IMR-90 (cell line): ENCODE measurements at regions not wholly inside any gene's neighbourhood (a gene's known extent, or its start where the extent isn't known, plus 50 kb on each side); places are given as distances from the start of the nearest gene placed in this dataset.

Experiments
- ATAC-seq: fragments of 200-7000 bp; cut with Tn5 transposase; 2 replicates; pipeline ENCODE4 v1.9.1; 2020; ENCODE audit warnings: low read depth, mild to moderate bottlenecking, moderate library complexity
- BruUV-seq: library from RNA; stranded (reverse); fragments of 400-500 nt; replicated peaks from 2 replicates; lab custom pipeline; 2021; lab: Mats Ljungman, UMichigan
- CTCF ChIA-PET: fragments of 300-600 bp; formaldehyde crosslinking; extraction: SDS; loops from one replicate; lab custom pipeline; 2021; ENCODE audit warnings: antibody characterized with exemption; lab: Yijun Ruan, JAX
- POLR2A ChIA-PET: fragments of 300-600 bp; sonication (Branson Sonifier 250); formaldehyde crosslinking; loops from one replicate; lab custom pipeline; 2022; ENCODE audit warnings: antibody characterized with exemption; ENCODE audit not compliant: unreplicated experiment; lab: Charles Lee
- DNase-seq: peaks from one replicate; pipeline ENCODE4 v3.0.0; 2013
- H2AFZ ChIP-seq: replicated peaks from 2 replicates; pipeline ENCODE3; 2013; ENCODE audit warnings: low read length, mild to moderate bottlenecking; ENCODE audit not compliant: poor library complexity
- H2AK5ac ChIP-seq: 2 replicates; pipeline ENCODE4 v1.6.1; 2013; ENCODE audit warnings: low read depth, low read length, inconsistent platforms
- H2AK9ac ChIP-seq: replicated peaks from 2 replicates; pipeline ENCODE3; 2013; ENCODE audit warnings: mild to moderate bottlenecking, low read depth, low read length, moderate library complexity; ENCODE audit not compliant: poor library complexity
- H2BK120ac ChIP-seq: 2 replicates; pipeline ENCODE4 v1.6.1; 2013; ENCODE audit warnings: low read depth, low read length, inconsistent platforms
- H2BK15ac ChIP-seq: 3 replicates; pipeline ENCODE4 v1.6.1; 2013; ENCODE audit warnings: low read depth, low read length, inconsistent platforms
- H2BK20ac ChIP-seq: 2 replicates; pipeline ENCODE4 v1.6.1; 2013; ENCODE audit warnings: low read depth, mild to moderate bottlenecking, inconsistent platforms, low read length, moderate library complexity
- H2BK5ac ChIP-seq: 2 replicates; pipeline ENCODE4 v1.6.1; 2013; ENCODE audit warnings: mild to moderate bottlenecking, low read depth, low read length, inconsistent platforms; ENCODE audit not compliant: poor library complexity, severe bottlenecking
- H3K14ac ChIP-seq: replicated peaks from 2 replicates; pipeline ENCODE4 v1.6.1; 2013; ENCODE audit warnings: low read depth, low read length, inconsistent platforms
- H3K18ac ChIP-seq: 2 replicates; pipeline ENCODE4 v1.6.1; 2013; ENCODE audit warnings: low read depth, low read length, control low read depth
- H3K23ac ChIP-seq: 2 replicates; pipeline ENCODE4 v1.6.1; 2013; ENCODE audit warnings: low read depth, low read length, inconsistent platforms
- H3K27ac ChIP-seq: 2 replicates; pipeline ENCODE4 v1.5.1; 2013; ENCODE audit warnings: mild to moderate bottlenecking, control low read depth, low read length; ENCODE audit not compliant: insufficient read depth
- H3K27me3 ChIP-seq: 2 replicates; pipeline ENCODE4 v1.6.1; 2013; ENCODE audit warnings: low read length; ENCODE audit not compliant: control insufficient read depth, insufficient read depth
- H3K36me3 ChIP-seq: 2 replicates; pipeline ENCODE4 v1.6.1; 2013; ENCODE audit warnings: low read length, mixed read lengths; ENCODE audit not compliant: control insufficient read depth, insufficient read depth
- H3K4ac ChIP-seq: 2 replicates; pipeline ENCODE4 v1.6.1; 2013; ENCODE audit warnings: low read depth, low read length, inconsistent platforms
- H3K4me1 ChIP-seq: 2 replicates; pipeline ENCODE4 v1.6.1; 2013; ENCODE audit warnings: low read length, mixed read lengths; ENCODE audit not compliant: control insufficient read depth, insufficient read depth
- H3K4me2 ChIP-seq: 2 replicates; pipeline ENCODE4 v1.6.1; 2013; ENCODE audit warnings: low read depth, mild to moderate bottlenecking, control low read depth, low read length, moderate library complexity
- H3K4me3 ChIP-seq: 2 replicates; pipeline ENCODE4 v1.5.1; 2013; ENCODE audit warnings: low read depth, mild to moderate bottlenecking, control low read depth, low read length, moderate library complexity; ENCODE audit not compliant: insufficient read depth
- H3K56ac ChIP-seq: 2 replicates; pipeline ENCODE4 v1.6.1; 2013; ENCODE audit warnings: low read length, inconsistent platforms; ENCODE audit not compliant: insufficient read depth; ENCODE audit errors: extremely low read depth
- H3K79me1 ChIP-seq, 2 experiments: 2 replicates each; pipeline ENCODE4 v1.6.1; 2013; ENCODE audit warnings: low read length in 2 of 2, inconsistent platforms in 1 of 2, low read depth in 1 of 2
- H3K9ac ChIP-seq: 2 replicates; pipeline ENCODE4 v1.6.1; 2013; ENCODE audit warnings: low read depth, low read length, control low read depth
- H3K9me1 ChIP-seq: 2 replicates; pipeline ENCODE4 v1.6.1; 2013; ENCODE audit warnings: low read length, inconsistent platforms; ENCODE audit not compliant: insufficient read depth
- H3K9me3 ChIP-seq: 2 replicates; pipeline ENCODE4 v1.6.1; 2013; ENCODE audit warnings: low read length; ENCODE audit not compliant: control insufficient read depth, insufficient read depth
- H4K20me1 ChIP-seq: 2 replicates; pipeline ENCODE4 v1.6.1; 2013; ENCODE audit warnings: low read length, inconsistent platforms; ENCODE audit not compliant: insufficient read depth
- H4K5ac ChIP-seq: 2 replicates; pipeline ENCODE4 v1.6.1; 2013; ENCODE audit warnings: mild to moderate bottlenecking, low read depth, low read length, control low read depth
- H4K8ac ChIP-seq, 2 experiments: 2 replicates each; pipeline ENCODE4 v1.6.1; 2013; ENCODE audit warnings: low read depth in 2 of 2, low read length in 2 of 2, control low read depth in 1 of 2, inconsistent platforms in 1 of 2
- H4K91ac ChIP-seq: 2 replicates; pipeline ENCODE4 v1.6.1; 2013; ENCODE audit warnings: low read depth, low read length, inconsistent platforms; ENCODE audit not compliant: insufficient read depth
- BHLHE40 ChIP-seq: fragments of 150-350 bp; IDR thresholded peaks from 2 replicates; pipeline ENCODE4 v1.6.1; 2016; ENCODE audit warnings: mild to moderate bottlenecking, low read depth, low read length
- CEBPB ChIP-seq: IDR thresholded peaks from 2 replicates; pipeline ENCODE4 v1.6.1; 2012; ENCODE audit warnings: low read depth, low read length, improper control_type of control experiment
- CHD1 ChIP-seq: IDR thresholded peaks from 2 replicates; pipeline ENCODE4 v1.6.1; 2012; ENCODE audit warnings: low read depth, low read length, improper control_type of control experiment
- FOS ChIP-seq: fragments of 150-350 bp; IDR thresholded peaks from 2 replicates; pipeline ENCODE4 v1.6.1; 2016; ENCODE audit warnings: low read depth, low read length
- MAFK ChIP-seq: IDR thresholded peaks from 2 replicates; pipeline ENCODE4 v1.6.1; 2012; ENCODE audit warnings: low read depth, low read length, improper control_type of control experiment
- MAZ ChIP-seq: IDR thresholded peaks from 2 replicates; pipeline ENCODE4 v1.6.1; 2012; ENCODE audit warnings: low read depth, mild to moderate bottlenecking, low read length, improper control_type of control experiment, moderate library complexity, borderline replicate concordance
- MXI1 ChIP-seq: IDR thresholded peaks from 2 replicates; pipeline ENCODE4 v1.6.1; 2012; ENCODE audit warnings: low read depth, mild to moderate bottlenecking, low read length, moderate library complexity, borderline replicate concordance
- NFE2L2 ChIP-seq: fragments of 150-350 bp; IDR thresholded peaks from 2 replicates; pipeline ENCODE4 v1.6.1; 2016; ENCODE audit warnings: low read depth, mild to moderate bottlenecking, low read length
- POLR2A ChIP-seq: IDR thresholded peaks from 2 replicates; pipeline ENCODE4 v1.6.1; 2012; ENCODE audit warnings: mild to moderate bottlenecking, low read depth, low read length
- RAD21 ChIP-seq: IDR thresholded peaks from 2 replicates; pipeline ENCODE4 v1.6.1; 2012; ENCODE audit warnings: low read length, improper control_type of control experiment
- RCOR1 ChIP-seq: IDR thresholded peaks from 2 replicates; pipeline ENCODE4 v1.6.1; 2012; ENCODE audit warnings: mild to moderate bottlenecking, low read length, improper control_type of control experiment; ENCODE audit not compliant: insufficient replicate concordance
- RFX5 ChIP-seq: IDR thresholded peaks from 2 replicates; pipeline ENCODE4 v1.8.0; 2012; ENCODE audit warnings: low read depth, mild to moderate bottlenecking, low read length, moderate library complexity
- SMC3 ChIP-seq: fragments of 150-350 bp; IDR thresholded peaks from 2 replicates; pipeline ENCODE4 v1.6.1; 2016; ENCODE audit warnings: low read depth, mild to moderate bottlenecking, antibody characterized with exemption, low read length, moderate library complexity
- WGBS, 2 experiments: methylation state at CpG; one replicate each; pipeline versions ENCODE4 v1.1.5 to v1.1.7; 2013; ENCODE audit warnings: missing lambda C conversion rate in 2 of 2; ENCODE audit not compliant: insufficient read length in 1 of 2; ENCODE audit errors: extremely low coverage in 2 of 2; 5-methylcytosine and 5-hydroxymethylcytosine counted together
- dilution Hi-C: fragments of 300-500 bp; cut with HindIII; formaldehyde crosslinking; loops from one replicate; pipeline ENCODE4 v1.14.3; 2018; ENCODE audit warnings: low sequenced_read_pairs; ENCODE audit not compliant: unreplicated experiment
- in situ Hi-C: fragments of 300-500 bp; cut with MboI; formaldehyde crosslinking; loops from 3 replicates; pipeline ENCODE4 v1.14.3; 2019; ENCODE audit warnings: low sequenced_read_pairs, inconsistent platforms, mixed read lengths
- intact Hi-C: fragments of 100-400 bp; cut with micrococcal nuclease; formaldehyde crosslinking; loops from 2 replicates; pipeline ENCODE4 v1.10.0; 2022
- TF ChIP-seq, protein P1 (sequence below): conservative IDR thresholded peaks from 2 replicates; pipeline ENCODE4 v1.5.1; 2012; ENCODE audit warnings: mild to moderate bottlenecking, low read depth, low read length, improper control_type of control experiment
- TF ChIP-seq, protein P2 (sequence below): fragments of 150-350 bp; IDR thresholded peaks from 2 replicates; pipeline ENCODE4 v1.6.1; 2017; ENCODE audit warnings: mild to moderate bottlenecking, antibody characterized with exemption, low read length, low read depth
- TF ChIP-seq, protein P3 (sequence below): fragments of 150-350 bp; IDR thresholded peaks from 2 replicates; pipeline ENCODE4 v1.6.1; 2016; ENCODE audit warnings: low read depth, mild to moderate bottlenecking, low read length, moderate library complexity, borderline replicate concordance

DNA sequence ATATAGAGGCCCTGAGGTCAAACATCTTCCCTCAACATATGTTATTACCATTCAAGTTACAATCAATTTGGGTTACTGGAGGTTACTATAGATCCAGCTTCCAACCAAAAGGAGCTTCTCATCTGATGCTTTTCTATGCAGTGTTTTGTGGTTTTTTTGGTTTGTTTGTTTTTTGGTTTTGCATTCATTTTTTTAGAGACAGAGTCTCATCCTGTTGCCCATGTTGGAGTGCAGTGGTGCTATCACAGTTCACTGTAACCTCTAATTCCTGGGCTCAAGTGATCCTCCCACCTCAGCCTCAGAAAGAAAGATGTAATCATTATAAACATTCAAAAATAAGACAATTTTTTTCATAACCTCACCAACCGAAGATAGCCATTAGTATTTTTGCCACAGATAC is 124.4 kb upstream of the JARID2 start:
- Histone ChIP-seq H4K8ac (no peak overlapping the region), H3K27me3 (no peaks in the 10 kb centered on the region), H3K9ac (no peak overlapping the region), H3K36me3 (no peaks in the 10 kb centered on the region), H3K9me3 (no peaks in the 10 kb centered on the region), H2BK20ac (no peak overlapping the region), H4K20me1 (no peaks in the 10 kb centered on the region), H3K4me2 (no peak overlapping the region), H3K27ac (no peak overlapping the region), H3K4me3 (no peak overlapping the region), H3K18ac (no peak overlapping the region), H2BK120ac (no peak overlapping the region), H2BK15ac (no peak overlapping the region), H4K5ac (no peak overlapping the region), H3K9me1 (no peaks in the 10 kb centered on the region), H3K79me1 (no peaks in the 10 kb centered on the region), H2AK9ac (no peak overlapping the region), H3K4me1 (no peaks in the 10 kb centered on the region), H2AFZ (no peak overlapping the region), H3K56ac (no peak overlapping the region), H2AK5ac (no peak overlapping the region), H2BK5ac (no peak overlapping the region), H4K91ac (no peak overlapping the region), H3K4ac (no peak overlapping the region), H3K23ac (no peak overlapping the region), H3K14ac (no peak overlapping the region)
- intact Hi-C loops (no loop called here), dilution Hi-C loops (no loop called here), in situ Hi-C loops (no loop called here)
- WGBS, 2 experiments: no CpG with 5 or more reads among the region's 1 CpG
- DNase-seq (no peak), ATAC-seq (no peak)
- POLR2A ChIA-PET: no interaction called here
- no TSS peak for BruUV-seq
- CTCF ChIA-PET: interaction anchor here (0.6 kb wide), 1 partner anchor 50 kb away, joined by 4 read pairs; no protein-coding TSS in a partner anchor
- TF ChIP-seq, protein P1, sequence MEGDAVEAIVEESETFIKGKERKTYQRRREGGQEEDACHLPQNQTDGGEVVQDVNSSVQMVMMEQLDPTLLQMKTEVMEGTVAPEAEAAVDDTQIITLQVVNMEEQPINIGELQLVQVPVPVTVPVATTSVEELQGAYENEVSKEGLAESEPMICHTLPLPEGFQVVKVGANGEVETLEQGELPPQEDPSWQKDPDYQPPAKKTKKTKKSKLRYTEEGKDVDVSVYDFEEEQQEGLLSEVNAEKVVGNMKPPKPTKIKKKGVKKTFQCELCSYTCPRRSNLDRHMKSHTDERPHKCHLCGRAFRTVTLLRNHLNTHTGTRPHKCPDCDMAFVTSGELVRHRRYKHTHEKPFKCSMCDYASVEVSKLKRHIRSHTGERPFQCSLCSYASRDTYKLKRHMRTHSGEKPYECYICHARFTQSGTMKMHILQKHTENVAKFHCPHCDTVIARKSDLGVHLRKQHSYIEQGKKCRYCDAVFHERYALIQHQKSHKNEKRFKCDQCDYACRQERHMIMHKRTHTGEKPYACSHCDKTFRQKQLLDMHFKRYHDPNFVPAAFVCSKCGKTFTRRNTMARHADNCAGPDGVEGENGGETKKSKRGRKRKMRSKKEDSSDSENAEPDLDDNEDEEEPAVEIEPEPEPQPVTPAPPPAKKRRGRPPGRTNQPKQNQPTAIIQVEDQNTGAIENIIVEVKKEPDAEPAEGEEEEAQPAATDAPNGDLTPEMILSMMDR: no peak
- TF ChIP-seq RAD21 (no peak), CHD1 (no peak), FOS (no peak), MXI1 (no peak), RFX5 (no peak), POLR2A (no peak), CEBPB (no peak), BHLHE40 (no peak), NFE2L2 (no peak), MAZ (no peak), MAFK (no peak), SMC3 (no peak), RCOR1 (no peak)
- TF ChIP-seq, protein P2, sequence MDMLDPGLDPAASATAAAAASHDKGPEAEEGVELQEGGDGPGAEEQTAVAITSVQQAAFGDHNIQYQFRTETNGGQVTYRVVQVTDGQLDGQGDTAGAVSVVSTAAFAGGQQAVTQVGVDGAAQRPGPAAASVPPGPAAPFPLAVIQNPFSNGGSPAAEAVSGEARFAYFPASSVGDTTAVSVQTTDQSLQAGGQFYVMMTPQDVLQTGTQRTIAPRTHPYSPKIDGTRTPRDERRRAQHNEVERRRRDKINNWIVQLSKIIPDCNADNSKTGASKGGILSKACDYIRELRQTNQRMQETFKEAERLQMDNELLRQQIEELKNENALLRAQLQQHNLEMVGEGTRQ: no peak
- TF ChIP-seq, protein P3, sequence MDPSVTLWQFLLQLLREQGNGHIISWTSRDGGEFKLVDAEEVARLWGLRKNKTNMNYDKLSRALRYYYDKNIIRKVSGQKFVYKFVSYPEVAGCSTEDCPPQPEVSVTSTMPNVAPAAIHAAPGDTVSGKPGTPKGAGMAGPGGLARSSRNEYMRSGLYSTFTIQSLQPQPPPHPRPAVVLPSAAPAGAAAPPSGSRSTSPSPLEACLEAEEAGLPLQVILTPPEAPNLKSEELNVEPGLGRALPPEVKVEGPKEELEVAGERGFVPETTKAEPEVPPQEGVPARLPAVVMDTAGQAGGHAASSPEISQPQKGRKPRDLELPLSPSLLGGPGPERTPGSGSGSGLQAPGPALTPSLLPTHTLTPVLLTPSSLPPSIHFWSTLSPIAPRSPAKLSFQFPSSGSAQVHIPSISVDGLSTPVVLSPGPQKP: no peak
